ENCODE measurements at regions not wholly inside any gene's neighbourhood (a gene's known extent, or its start where the extent isn't known, plus 50 kb on each side); places are given as distances from the start of the nearest gene placed in this dataset.

DNA sequence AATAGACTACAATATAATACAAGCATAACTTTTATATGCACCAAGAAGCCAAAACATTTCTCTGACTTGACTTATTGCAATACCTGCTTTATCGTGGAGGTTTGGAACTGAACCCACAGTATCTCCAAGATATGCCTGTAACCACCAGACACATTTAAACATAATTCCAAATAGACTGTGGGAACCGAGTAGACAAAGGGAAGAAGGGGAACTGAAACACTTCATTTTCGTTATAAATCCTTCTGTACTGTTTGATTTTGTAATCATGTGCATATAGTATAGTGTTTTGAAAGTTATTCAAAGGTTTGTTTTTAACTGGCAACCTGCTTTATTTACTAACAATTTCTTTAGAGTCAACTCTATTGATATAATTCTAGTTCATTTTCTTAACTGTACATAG, 154.9 kb upstream of the BEND6 start:
- TF ChIP-seq, protein P1, sequence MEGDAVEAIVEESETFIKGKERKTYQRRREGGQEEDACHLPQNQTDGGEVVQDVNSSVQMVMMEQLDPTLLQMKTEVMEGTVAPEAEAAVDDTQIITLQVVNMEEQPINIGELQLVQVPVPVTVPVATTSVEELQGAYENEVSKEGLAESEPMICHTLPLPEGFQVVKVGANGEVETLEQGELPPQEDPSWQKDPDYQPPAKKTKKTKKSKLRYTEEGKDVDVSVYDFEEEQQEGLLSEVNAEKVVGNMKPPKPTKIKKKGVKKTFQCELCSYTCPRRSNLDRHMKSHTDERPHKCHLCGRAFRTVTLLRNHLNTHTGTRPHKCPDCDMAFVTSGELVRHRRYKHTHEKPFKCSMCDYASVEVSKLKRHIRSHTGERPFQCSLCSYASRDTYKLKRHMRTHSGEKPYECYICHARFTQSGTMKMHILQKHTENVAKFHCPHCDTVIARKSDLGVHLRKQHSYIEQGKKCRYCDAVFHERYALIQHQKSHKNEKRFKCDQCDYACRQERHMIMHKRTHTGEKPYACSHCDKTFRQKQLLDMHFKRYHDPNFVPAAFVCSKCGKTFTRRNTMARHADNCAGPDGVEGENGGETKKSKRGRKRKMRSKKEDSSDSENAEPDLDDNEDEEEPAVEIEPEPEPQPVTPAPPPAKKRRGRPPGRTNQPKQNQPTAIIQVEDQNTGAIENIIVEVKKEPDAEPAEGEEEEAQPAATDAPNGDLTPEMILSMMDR (conservative IDR thresholded peaks at IDR 0.05; ENCODE audit: low read depth, low read length): no peak
- H3K4me3 ChIP-seq (ENCODE audit: low read depth, low read length): no peak overlapping the region
- no peak for DNase-seq (ENCODE audit: low read depth)

DNA sequence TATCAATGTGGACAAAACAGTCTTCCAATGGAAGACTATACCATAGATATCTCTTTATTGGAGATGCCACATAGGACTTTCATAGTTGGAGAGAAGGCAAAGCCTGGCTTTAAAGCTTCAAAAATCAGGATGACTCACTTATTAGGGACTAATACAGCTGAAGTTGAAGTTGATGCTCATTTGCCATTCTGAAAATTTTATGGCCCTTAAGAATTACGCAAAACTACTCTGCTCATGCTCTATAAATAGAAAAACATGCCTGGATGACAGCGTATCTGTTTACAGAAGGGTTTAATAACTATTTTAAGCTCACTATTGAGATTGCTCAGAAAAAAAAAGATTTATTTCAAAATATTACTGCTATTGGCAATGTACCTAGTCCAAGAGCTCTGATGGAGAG, 155.5 kb upstream of the DST start:
- no peak overlapping the region for H3K4me3 ChIP-seq (ENCODE audit: low read depth, low read length)
- TF ChIP-seq, protein P1 (conservative IDR thresholded peaks at IDR 0.05; ENCODE audit: low read depth, low read length): no peak
- DNase-seq (ENCODE audit: low read depth): no peak

DNA sequence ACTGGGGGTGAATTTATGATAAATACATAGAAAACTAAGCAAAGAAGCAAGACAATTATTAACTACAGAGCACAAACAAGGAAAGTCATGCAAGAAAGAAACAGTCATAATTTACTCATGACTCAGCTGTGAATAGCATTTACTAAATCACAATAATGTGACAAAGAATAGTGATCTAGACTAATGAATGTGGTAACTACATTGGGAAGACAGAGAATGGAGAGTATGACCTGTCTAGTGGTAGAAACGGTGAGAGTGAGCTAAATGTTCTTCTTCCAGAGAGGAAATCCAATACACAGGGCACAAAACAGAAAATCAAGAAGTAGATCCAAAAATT, 153.5 kb upstream of the DST start:
- DNase-seq (ENCODE audit: low read depth): peak; percentile 61

DNA sequence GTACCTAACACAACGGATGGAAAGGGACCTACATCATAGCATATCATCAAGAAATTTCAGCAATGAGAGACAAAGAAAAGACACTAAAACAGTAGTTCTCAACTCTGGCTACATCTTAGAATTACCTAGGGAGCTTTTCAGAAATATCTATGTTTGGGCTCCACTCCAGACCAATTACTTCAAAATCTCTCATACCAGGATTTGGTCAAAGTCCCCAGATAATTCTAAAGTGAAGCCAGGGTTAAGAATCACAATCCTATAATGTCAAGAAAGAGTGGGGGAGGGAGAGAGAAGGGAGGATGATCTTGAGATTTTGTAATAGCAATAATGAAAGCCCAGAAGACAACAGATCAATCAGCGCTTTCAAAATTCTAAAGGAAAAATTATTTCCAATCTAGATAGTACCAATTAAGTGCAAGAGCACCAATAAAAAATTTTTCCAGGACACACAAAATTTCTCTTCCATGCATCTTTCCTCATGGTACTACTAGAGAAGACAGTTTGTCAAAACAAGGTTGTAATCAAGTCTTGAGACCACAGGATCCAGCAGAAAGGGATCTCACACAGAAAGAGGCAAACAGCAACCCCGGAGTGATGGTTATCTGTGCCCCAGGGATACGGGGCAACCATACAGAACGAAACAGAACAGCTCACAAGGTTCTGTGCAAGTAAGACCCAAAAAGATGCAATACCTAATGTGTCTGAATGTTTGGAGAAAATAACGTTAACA, 152.9 kb upstream of the DST start:
- TF ChIP-seq, protein P1 (conservative IDR thresholded peaks at IDR 0.05; ENCODE audit: low read depth, low read length): no peak

More for the DNA sequence above, 153.5 kb upstream of the DST start:
- TF ChIP-seq, protein P1 (conservative IDR thresholded peaks at IDR 0.05; ENCODE audit: low read depth, low read length): no peak
- H3K4me3 ChIP-seq (ENCODE audit: low read depth, low read length): no peak overlapping the region

DNA sequence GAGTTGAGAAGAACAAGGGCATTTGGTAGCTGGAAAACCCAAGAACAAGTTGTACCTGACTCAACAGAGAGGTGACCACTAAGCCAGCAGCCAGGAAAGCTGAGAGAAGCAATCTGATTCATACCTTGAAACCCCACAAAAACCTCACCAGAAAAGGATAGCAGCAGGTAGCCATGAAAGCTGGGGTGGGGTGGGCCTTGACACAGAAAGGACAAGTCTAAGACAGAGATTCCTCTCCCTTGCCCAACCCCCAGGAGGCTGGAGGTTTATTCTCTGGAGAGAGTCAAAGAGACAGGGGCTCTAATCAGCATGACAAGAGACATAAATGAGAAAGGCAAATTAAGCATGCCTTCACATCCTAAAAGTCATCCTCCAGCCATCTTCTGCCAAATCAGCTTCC, 151.7 kb upstream of the DST start:
- TF ChIP-seq, protein P1 (conservative IDR thresholded peaks at IDR 0.05; ENCODE audit: low read depth, low read length): no peak
- no peak for DNase-seq (ENCODE audit: low read depth)
- H3K4me3 ChIP-seq (ENCODE audit: low read depth, low read length): no peak overlapping the region

More for the DNA sequence above, 152.9 kb upstream of the DST start:
- no peak for DNase-seq (ENCODE audit: low read depth)
- no peak overlapping the region for H3K4me3 ChIP-seq (ENCODE audit: low read depth, low read length)

DNA sequence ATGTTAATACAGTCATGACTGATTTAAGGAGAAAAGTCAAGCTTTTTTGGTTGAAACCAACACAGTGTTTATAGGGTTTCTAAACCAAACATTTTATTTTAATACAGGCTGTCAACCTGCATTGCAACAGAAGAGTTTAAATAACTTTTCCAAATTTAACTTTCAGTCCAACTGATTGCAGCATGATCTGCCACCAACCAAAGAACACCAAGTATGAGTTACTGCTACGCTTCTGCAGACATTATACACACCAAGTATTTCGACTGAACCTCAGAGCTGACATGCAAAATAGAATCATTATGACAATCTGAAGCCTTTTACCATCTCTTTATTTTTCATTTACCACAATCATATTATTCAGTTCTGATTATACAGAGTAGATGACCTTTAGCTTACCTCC, 151.2 kb upstream of the DST start:
- no peak overlapping the region for H3K4me3 ChIP-seq (ENCODE audit: low read depth, low read length)
- DNase-seq (ENCODE audit: low read depth): no peak
- TF ChIP-seq, protein P1 (conservative IDR thresholded peaks at IDR 0.05; ENCODE audit: low read depth, low read length): no peak

GRCh38 chr6:56790414-56790813, 147.7 kb upstream of the DST start:
- TF ChIP-seq, protein P1 (conservative IDR thresholded peaks at IDR 0.05; ENCODE audit: low read depth, low read length): no peak
- DNase-seq (ENCODE audit: low read depth): no peak
- no peak overlapping the region for H3K4me3 ChIP-seq (ENCODE audit: low read depth, low read length)

All from epithelial cell of proximal tubule (primary cell).